DND-41 (cell line): ENCODE measurements at regions not wholly inside any gene's neighbourhood (a gene's known extent, or its start where the extent isn't known, plus 50 kb on each side); places are given as distances from the start of the nearest gene placed in this dataset.

ENCODE experiments used
- ATAC-seq: fragments of 200-7000 bp; cut with Tn5 transposase; 3 replicates; pipeline ENCODE4 v1.9.1; 2021; ENCODE audit warnings: low read depth; ENCODE audit not compliant: insufficient read depth
- DNase-seq: peaks from one replicate; pipeline ENCODE4 v3.0.0-alpha.2; 2020
- H2AFZ ChIP-seq: 2 replicates; pipeline ENCODE4 v1.6.0; 2012; ENCODE audit warnings: low read depth, low read length
- H3K27ac ChIP-seq: 2 replicates; pipeline ENCODE4 v1.5.1; 2012; ENCODE audit warnings: low read length, inconsistent platforms
- H3K27me3 ChIP-seq: fragments of 200-600 bp; sonication (generic); 2 replicates; pipeline ENCODE4 v1.6.0; 2012; ENCODE audit warnings: low read length, mild to moderate bottlenecking, inconsistent platforms; ENCODE audit not compliant: insufficient read depth, poor library complexity
- H3K36me3 ChIP-seq: 2 replicates; pipeline ENCODE4 v1.5.1; 2012; ENCODE audit warnings: low read length, inconsistent platforms; ENCODE audit not compliant: insufficient read depth
- H3K4me1 ChIP-seq: 2 replicates; pipeline ENCODE4 v1.5.1; 2012; ENCODE audit warnings: mild to moderate bottlenecking, low read length; ENCODE audit not compliant: insufficient read depth
- H3K4me2 ChIP-seq: 2 replicates; pipeline ENCODE4 v1.6.0; 2012; ENCODE audit warnings: mild to moderate bottlenecking, moderate library complexity, low read length, inconsistent platforms; ENCODE audit not compliant: insufficient read depth
- H3K4me3 ChIP-seq, 2 experiments: fragments of 200-600 bp in 1 of 2; shearing (Covaris generic) in 1 of 2; 2 replicates each; pipeline ENCODE4 v1.5.1; 2012 to 2016; ENCODE audit warnings: inconsistent platforms in 2 of 2, low read length in 2 of 2, mild to moderate bottlenecking in 2 of 2, low read depth in 1 of 2, moderate library complexity in 1 of 2
- H3K79me2 ChIP-seq: 2 replicates; pipeline ENCODE4 v1.6.0; 2012; ENCODE audit warnings: low read length, inconsistent platforms; ENCODE audit not compliant: insufficient read depth
- H3K9ac ChIP-seq: 2 replicates; pipeline ENCODE4 v1.6.0; 2012; ENCODE audit warnings: low read depth, mild to moderate bottlenecking, inconsistent platforms, low read length, moderate library complexity
- H3K9me3 ChIP-seq: 2 replicates; pipeline ENCODE4 v1.5.1; 2012; ENCODE audit warnings: low read length, moderate library complexity, mild to moderate bottlenecking, inconsistent platforms; ENCODE audit not compliant: insufficient read depth, severe bottlenecking
- H4K20me1 ChIP-seq: 2 replicates; pipeline ENCODE4 v1.6.0; 2012; ENCODE audit warnings: low read length; ENCODE audit not compliant: insufficient read depth
- CTCF ChIP-seq: IDR thresholded peaks from 2 replicates; pipeline ENCODE4 v1.5.1; 2012; ENCODE audit warnings: borderline replicate concordance, low read length, moderate library complexity, mild to moderate bottlenecking; ENCODE audit not compliant: poor library complexity, severe bottlenecking; ENCODE audit errors: extremely low read depth
- EZH2 ChIP-seq: IDR thresholded peaks from 3 replicates; pipeline ENCODE4 v1.6.1; 2012; ENCODE audit warnings: borderline replicate concordance, low read depth, mild to moderate bottlenecking, moderate library complexity, low read length, inconsistent platforms; ENCODE audit not compliant: severe bottlenecking

DNA sequence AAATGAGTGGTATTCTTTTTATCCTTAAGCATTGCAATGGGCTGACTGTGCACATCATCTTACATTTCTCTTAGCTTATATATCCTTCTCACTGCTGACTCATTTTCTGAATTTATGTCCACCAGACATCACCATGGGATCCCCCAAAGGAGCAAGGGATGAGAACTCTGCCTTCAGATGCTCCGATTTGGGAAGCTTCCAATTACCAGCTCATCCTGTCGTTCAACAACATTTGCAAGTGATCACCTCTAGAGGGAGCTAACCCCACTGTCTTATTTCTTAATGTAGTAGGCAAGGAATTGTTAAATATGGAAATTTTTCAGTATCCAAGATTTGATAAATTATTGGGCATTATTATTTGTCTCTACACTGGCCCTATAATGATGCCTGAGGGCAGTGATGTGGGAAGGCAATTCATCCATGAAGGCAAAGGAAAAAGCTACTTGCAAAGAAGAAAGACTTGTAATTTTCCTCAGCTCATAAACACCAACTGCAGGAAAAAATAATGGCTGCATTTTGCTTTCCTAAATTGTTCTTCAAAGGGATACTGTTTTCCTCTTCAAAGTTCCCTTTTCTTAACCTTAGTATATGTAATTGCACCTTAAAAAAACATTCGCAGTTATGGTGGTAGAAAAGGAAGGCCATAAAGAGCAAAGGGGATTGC is 102.4 kb upstream of the FSHB start:
- DNase-seq = no peak
- TF ChIP-seq EZH2 (no peak), CTCF (peak; percentile 59)
- no peak for ATAC-seq

DNA sequence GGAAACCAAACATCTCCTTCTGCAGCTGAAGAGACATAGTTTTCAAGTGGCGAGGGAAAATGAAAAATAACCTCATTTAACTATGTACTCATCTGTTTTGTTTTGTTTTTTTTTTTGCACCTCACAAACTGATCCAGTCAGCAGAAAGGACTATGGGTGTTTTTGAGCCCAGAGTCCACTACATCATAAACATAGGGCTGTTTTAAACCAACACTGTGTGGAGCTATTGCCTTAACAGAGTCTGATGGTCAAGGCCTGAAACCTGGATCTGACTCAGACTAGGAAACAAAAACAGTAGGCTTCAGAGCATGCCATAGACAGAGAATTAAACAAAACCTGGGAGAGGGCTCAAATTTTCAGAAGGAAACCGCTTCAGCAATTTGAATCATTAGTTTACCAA is 99.3 kb upstream of the FSHB start:
- Histone ChIP-seq H3K27me3 (no peaks in the 10 kb centered on the region), H3K79me2 (no peaks in the 10 kb centered on the region), H3K9ac (no peak overlapping the region), H3K36me3 (no peaks in the 10 kb centered on the region), H3K4me1 (no peaks in the 10 kb centered on the region), H3K4me2 (no peak overlapping the region), H3K9me3 (no peaks in the 10 kb centered on the region), H4K20me1 (no peaks in the 10 kb centered on the region), H3K4me3 (no peak overlapping the region), H2AFZ (no peak overlapping the region), H3K27ac (no peak overlapping the region)
- ATAC-seq (no peak), DNase-seq (no peak)
- TF ChIP-seq EZH2 = no peak
- no peak for TF ChIP-seq CTCF

More for the DNA sequence above, 102.4 kb upstream of the FSHB start:
- no peaks in the 10 kb centered on the region for H3K4me1 ChIP-seq
- no peaks in the 10 kb centered on the region for H3K36me3 ChIP-seq
- H3K79me2 ChIP-seq = no peaks in the 10 kb centered on the region
- H3K9me3 ChIP-seq = no peaks in the 10 kb centered on the region
- H3K27me3 ChIP-seq = no peaks in the 10 kb centered on the region
- no peak overlapping the region for H2AFZ ChIP-seq
- no peak overlapping the region for H3K9ac ChIP-seq
- no peak overlapping the region for H3K4me2 ChIP-seq
- H3K4me3 ChIP-seq = no peak overlapping the region
- H3K27ac ChIP-seq = no peak overlapping the region
- H4K20me1 ChIP-seq = no peaks in the 10 kb centered on the region

DNA sequence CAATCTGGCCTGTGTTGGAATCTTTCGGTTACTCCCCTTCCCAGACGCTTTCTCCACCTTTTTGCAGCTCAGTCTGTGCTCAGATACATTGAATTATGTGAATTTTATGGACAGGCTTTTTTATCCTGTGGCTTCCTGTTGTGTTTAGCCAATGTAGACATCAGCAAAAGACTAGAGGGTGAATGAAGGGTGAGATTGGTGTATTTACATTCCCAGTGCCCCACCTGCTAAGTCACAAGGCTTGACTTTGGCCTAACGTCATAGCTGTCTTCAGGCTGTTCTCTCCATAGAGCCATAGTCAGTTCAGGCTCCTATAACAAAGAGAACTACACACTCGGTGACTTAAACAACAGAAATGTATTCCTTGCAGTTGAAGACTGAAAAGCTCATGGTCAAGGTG is 97.5 kb upstream of the FSHB start:
- H3K9ac ChIP-seq = no peak overlapping the region
- H2AFZ ChIP-seq = no peak overlapping the region
- H3K9me3 ChIP-seq = no peaks in the 10 kb centered on the region
- TF ChIP-seq CTCF (no peak), EZH2 (no peak)
- no peak overlapping the region for H3K27ac ChIP-seq
- H3K4me3 ChIP-seq = no peak overlapping the region
- H3K4me1 ChIP-seq = no peaks in the 10 kb centered on the region
- H3K27me3 ChIP-seq = no peaks in the 10 kb centered on the region
- H3K36me3 ChIP-seq = no peaks in the 10 kb centered on the region
- H4K20me1 ChIP-seq = no peaks in the 10 kb centered on the region
- no peaks in the 10 kb centered on the region for H3K79me2 ChIP-seq
- DNase-seq (no peak), ATAC-seq (no peak)
- no peak overlapping the region for H3K4me2 ChIP-seq

GRCh38 chr11:30143098-30143705 is 87.6 kb upstream of the FSHB start:
- no peaks in the 10 kb centered on the region for H3K36me3 ChIP-seq
- no peak overlapping the region for H3K9ac ChIP-seq
- H3K9me3 ChIP-seq = no peaks in the 10 kb centered on the region
- no peaks in the 10 kb centered on the region for H4K20me1 ChIP-seq
- ATAC-seq = peak; percentile 72
- H3K27ac ChIP-seq = no peak overlapping the region
- H3K4me3 ChIP-seq = no peak overlapping the region
- no peaks in the 10 kb centered on the region for H3K27me3 ChIP-seq
- no peaks in the 10 kb centered on the region for H3K4me1 ChIP-seq
- no peak overlapping the region for H2AFZ ChIP-seq
- H3K4me2 ChIP-seq = no peak overlapping the region
- DNase-seq = peak; percentile 5
- no peaks in the 10 kb centered on the region for H3K79me2 ChIP-seq
- TF ChIP-seq CTCF (peak; percentile 82), EZH2 (no peak)
